Testis (tissue), 2 donors: ENCODE measurements at regions not wholly inside any gene's neighbourhood (a gene's known extent, or its start where the extent isn't known, plus 50 kb on each side); places are given as distances from the start of the nearest gene placed in this dataset.

Source experiments
- DNase-seq: peaks from one replicate; pipeline ENCODE4 v3.0.0-alpha.2; 2019
- H3K27ac ChIP-seq, 2 donors: fragments of 200-600 bp; sonication (generic); one replicate each; pipeline ENCODE4 v1.5.1; 2019
- H3K27me3 ChIP-seq: fragments of 200-600 bp; sonication (generic); one replicate; pipeline ENCODE4 v1.5.1; 2019
- H3K36me3 ChIP-seq: fragments of 200-600 bp; sonication (generic); one replicate; pipeline ENCODE4 v1.5.1; 2017; ENCODE audit warnings: low read depth; ENCODE audit errors: missing control alignments
- H3K4me1 ChIP-seq: fragments of 200-600 bp; sonication (generic); one replicate; pipeline ENCODE4 v1.5.1; 2019
- H3K4me3 ChIP-seq, 2 donors: fragments of 200-600 bp; sonication (generic); one replicate each; pipeline ENCODE4 v1.5.1; 2017 to 2019
- H3K9me3 ChIP-seq: fragments of 200-600 bp; sonication (generic); one replicate; pipeline ENCODE4 v1.5.1; 2017
- CTCF ChIP-seq, 3 experiments: fragments of 450-650 bp in 2 of 3; fragments of 200-600 bp in 1 of 3; sonication (generic) in 1 of 3; IDR thresholded peaks; one replicate each; pipeline ENCODE4 v1.5.1; 2016 to 2019; ENCODE audit warnings: antibody characterized with exemption in 3 of 3, mild to moderate bottlenecking in 2 of 3, moderate library complexity in 1 of 3
- POLR2A ChIP-seq: fragments of 450-650 bp; IDR thresholded peaks from one replicate; pipeline ENCODE4 v1.6.1; 2017; ENCODE audit warnings: antibody characterized with exemption, mild to moderate bottlenecking, moderate library complexity
- WGBS, 2 donors: methylation state at CpG; one replicate each; pipeline ENCODE4 v1.1.5; 2018; 5-methylcytosine and 5-hydroxymethylcytosine counted together
- intact Hi-C: fragments of 100-400 bp; cut with DNase I; formaldehyde crosslinking; loops from one replicate; pipeline ENCODE4 v1.15.1; 2023; ENCODE audit warnings: low total_unique reads

- Histone ChIP-seq H3K27ac (no peak overlapping the region), H3K27me3 (no peaks in the 10 kb centered on the region), H3K4me1 (no peaks in the 10 kb centered on the region), H3K36me3 (no peaks in the 10 kb centered on the region), H3K9me3 (no peaks in the 10 kb centered on the region), H3K4me3 (no peak overlapping the region)
- WGBS, 2 donors: 80 to 96% methylated on average over 2 of the region's 2 CpGs
- DNase-seq: no peak
- intact Hi-C loops: no loop called here
- TF ChIP-seq CTCF (IDR thresholded peaks at IDR 0.05) (no peak), POLR2A (no peak)
Measured at GRCh38 chr10:111650088-111650487, 533.5 kb downstream of the GPAM start.

DNA sequence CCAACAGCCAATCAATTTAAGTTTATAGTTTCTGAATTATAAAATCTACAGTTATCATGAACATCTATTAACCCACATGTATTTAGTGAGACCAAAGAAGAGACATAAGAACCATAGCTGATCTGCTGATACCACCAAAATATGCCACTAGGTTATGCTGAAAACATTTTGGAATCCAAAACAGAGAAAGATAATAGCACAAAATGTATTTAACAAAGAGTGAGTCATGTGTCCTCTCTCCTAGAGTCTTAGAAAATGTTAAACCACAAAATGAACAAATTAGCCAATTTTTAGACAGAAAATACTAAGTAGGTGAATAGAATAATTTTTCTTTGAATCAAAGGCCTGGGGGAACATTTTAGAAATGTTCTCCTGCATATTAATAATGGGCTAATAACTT is 527.5 kb downstream of the GPAM start:
- no peaks in the 10 kb centered on the region for H3K27me3 ChIP-seq
- intact Hi-C loops: no loop called here
- H3K4me3 ChIP-seq: no peak overlapping the region
- DNase-seq: no peak
- no peak overlapping the region for H3K27ac ChIP-seq
- H3K4me1 ChIP-seq: no peaks in the 10 kb centered on the region
- TF ChIP-seq POLR2A (no peak), CTCF (IDR thresholded peaks at IDR 0.05) (no peak)
- no peaks in the 10 kb centered on the region for H3K36me3 ChIP-seq
- no peaks in the 10 kb centered on the region for H3K9me3 ChIP-seq

GRCh38 chr10:111677759-111678158 is 505.8 kb downstream of the GPAM start:
- Histone ChIP-seq H3K27ac (no peak overlapping the region), H3K4me1 (no peaks in the 10 kb centered on the region), H3K36me3 (no peaks in the 10 kb centered on the region), H3K4me3 (no peak overlapping the region), H3K9me3 (no peaks in the 10 kb centered on the region), H3K27me3 (no peaks in the 10 kb centered on the region)
- intact Hi-C loops: no loop called here
- no peak for TF ChIP-seq CTCF (IDR thresholded peaks at IDR 0.05)
- TF ChIP-seq POLR2A: no peak
- no peak for DNase-seq
- 72 to 73% methylated on average over 1 of the region's 1 CpG for WGBS, 2 donors

DNA sequence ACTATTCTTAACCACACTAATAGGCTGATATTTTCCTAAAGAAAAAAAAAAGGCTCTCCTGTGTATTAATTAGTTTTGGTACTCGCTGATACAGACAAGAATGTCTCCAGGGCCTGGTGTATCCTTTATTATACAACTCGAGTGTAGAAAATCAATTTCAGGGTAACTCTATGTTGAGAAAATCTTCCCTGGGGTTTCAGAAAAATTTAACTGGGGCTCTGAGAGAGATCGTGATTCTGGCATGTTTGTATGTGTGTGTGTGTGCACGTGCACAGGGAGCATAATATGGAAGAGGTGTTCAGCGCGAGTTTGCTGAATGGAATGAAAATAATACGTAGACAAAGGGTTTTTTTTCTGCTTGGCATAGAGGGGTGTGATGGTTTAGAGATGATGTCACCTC is 496.8 kb downstream of the GPAM start:
- Histone ChIP-seq H3K27ac (no peak overlapping the region), H3K9me3 (no peaks in the 10 kb centered on the region), H3K27me3 (no peaks in the 10 kb centered on the region), H3K36me3 (no peaks in the 10 kb centered on the region), H3K4me3 (no peak overlapping the region), H3K4me1 (no peaks in the 10 kb centered on the region)
- intact Hi-C loops: no loop called here
- no peak for DNase-seq
- TF ChIP-seq POLR2A (no peak), CTCF (IDR thresholded peaks at IDR 0.05) (no peak)
- WGBS, 2 donors: 74 to 78% methylated on average over 7 of the region's 7 CpGs

- no peak overlapping the region for H3K27ac ChIP-seq
- no peaks in the 10 kb centered on the region for H3K4me1 ChIP-seq
- WGBS, 2 donors: 76 to 79% methylated on average over 2 of the region's 2 CpGs
- H3K27me3 ChIP-seq: no peaks in the 10 kb centered on the region
- no peak overlapping the region for H3K4me3 ChIP-seq
- intact Hi-C loops: no loop called here
- DNase-seq: no peak
- no peaks in the 10 kb centered on the region for H3K9me3 ChIP-seq
- TF ChIP-seq POLR2A (no peak), CTCF (IDR thresholded peaks at IDR 0.05) (no peak)
- no peaks in the 10 kb centered on the region for H3K36me3 ChIP-seq
Measured at GRCh38 chr10:111698711-111699110, 484.9 kb downstream of the GPAM start.
